ENCODE measurements at regions not wholly inside any gene's neighbourhood (a gene's known extent, or its start where the extent isn't known, plus 50 kb on each side); places are given as distances from the start of the nearest gene placed in this dataset.

DNA sequence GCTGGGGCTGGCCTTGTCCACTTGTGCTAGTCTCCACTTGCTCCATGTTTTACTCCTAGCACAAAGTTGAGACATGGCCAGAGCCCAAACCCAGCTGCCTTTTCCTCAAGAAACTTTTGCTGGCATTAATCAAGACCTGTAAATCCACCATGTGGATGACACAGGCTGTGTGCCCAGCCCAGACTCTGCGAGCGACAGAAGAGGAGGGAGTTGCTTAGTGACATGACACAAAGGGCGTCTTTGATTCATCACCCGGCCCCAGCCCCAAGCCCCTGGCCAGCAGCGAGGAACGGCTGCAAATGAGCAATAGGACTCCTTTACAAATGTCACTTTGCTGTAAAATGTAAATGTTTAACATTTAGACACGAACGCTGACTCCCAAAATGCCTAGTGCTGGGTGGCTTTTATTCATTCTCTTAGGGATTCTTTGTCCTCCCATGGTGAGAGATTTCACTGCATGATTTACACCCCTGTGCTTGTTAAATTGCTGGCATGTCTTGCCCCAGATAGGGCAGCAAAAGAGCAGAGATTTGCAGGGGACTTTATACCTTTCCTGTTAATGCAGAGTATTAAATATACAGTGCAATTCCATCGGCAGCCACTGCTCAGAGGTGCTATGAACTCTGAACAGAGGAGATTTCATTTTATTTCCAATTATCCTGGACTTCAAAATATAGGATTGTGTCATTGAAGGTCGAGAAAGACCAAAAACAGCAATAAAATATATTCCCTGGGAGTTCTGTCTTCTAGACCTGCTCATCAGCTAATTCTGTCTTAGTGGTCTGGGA, 263.6 kb upstream of the NCAM1 start:
- H2BK5ac ChIP-seq (ENCODE audit: low read depth, low read length, poor library complexity, severe bottlenecking): no peak overlapping the region
- POLR2A ChIA-PET (ENCODE audit: unreplicated experiment): no interaction called here
- intact Hi-C loops (cut with micrococcal nuclease): no loop called here
- no peak overlapping the region for H2AK9ac ChIP-seq (replicated peaks; ENCODE audit: low read depth, low read length, poor library complexity)
- H4K20me1 ChIP-seq (ENCODE audit: insufficient read depth, low read length): no peaks in the 10 kb centered on the region
- WGBS, 2 experiments (ENCODE audit: extremely low coverage in 2 of 2, insufficient read length in 1 of 2): no CpG with 5 or more reads among the region's 10 CpGs
- no peak overlapping the region for H3K4me2 ChIP-seq (ENCODE audit: low read depth, low read length)
- H3K4ac ChIP-seq (ENCODE audit: low read depth, low read length): no peak overlapping the region
- no peaks in the 10 kb centered on the region for H3K9me1 ChIP-seq (ENCODE audit: insufficient read depth, low read length)
- no peak for TF ChIP-seq POLR2A (IDR thresholded peaks at IDR 0.05; ENCODE audit: low read depth, low read length)
- TF ChIP-seq NFE2L2 (IDR thresholded peaks at IDR 0.05; ENCODE audit: low read depth, low read length): no peak
- TF ChIP-seq RAD21 (IDR thresholded peaks at IDR 0.05; ENCODE audit: low read length): no peak
- TF ChIP-seq CTCF (conservative IDR thresholded peaks at IDR 0.05; ENCODE audit: low read depth, low read length): no peak
- no peak for TF ChIP-seq MXI1 (IDR thresholded peaks at IDR 0.05; ENCODE audit: borderline replicate concordance, low read depth, low read length)
- TF ChIP-seq CEBPB (IDR thresholded peaks at IDR 0.05; ENCODE audit: low read depth, low read length): no peak
- no peak for TF ChIP-seq RFX5 (IDR thresholded peaks at IDR 0.05; ENCODE audit: low read depth, low read length)
- TF ChIP-seq USF2 (IDR thresholded peaks at IDR 0.05; ENCODE audit: low read depth, low read length): no peak
- TF ChIP-seq CHD1 (IDR thresholded peaks at IDR 0.05; ENCODE audit: low read depth, low read length): no peak
- no peak for TF ChIP-seq MAFK (IDR thresholded peaks at IDR 0.05; ENCODE audit: low read depth, low read length)
- TF ChIP-seq FOS (IDR thresholded peaks at IDR 0.05; ENCODE audit: low read depth, low read length): no peak
- no peak for TF ChIP-seq MAZ (IDR thresholded peaks at IDR 0.05; ENCODE audit: borderline replicate concordance, low read depth, low read length)
- TF ChIP-seq RCOR1 (IDR thresholded peaks at IDR 0.05; ENCODE audit: insufficient replicate concordance, low read length): no peak
- no peak for TF ChIP-seq BHLHE40 (IDR thresholded peaks at IDR 0.05; ENCODE audit: low read depth, low read length)
- TF ChIP-seq SMC3 (IDR thresholded peaks at IDR 0.05; ENCODE audit: low read depth, low read length): no peak
- TF ChIP-seq, protein P1, sequence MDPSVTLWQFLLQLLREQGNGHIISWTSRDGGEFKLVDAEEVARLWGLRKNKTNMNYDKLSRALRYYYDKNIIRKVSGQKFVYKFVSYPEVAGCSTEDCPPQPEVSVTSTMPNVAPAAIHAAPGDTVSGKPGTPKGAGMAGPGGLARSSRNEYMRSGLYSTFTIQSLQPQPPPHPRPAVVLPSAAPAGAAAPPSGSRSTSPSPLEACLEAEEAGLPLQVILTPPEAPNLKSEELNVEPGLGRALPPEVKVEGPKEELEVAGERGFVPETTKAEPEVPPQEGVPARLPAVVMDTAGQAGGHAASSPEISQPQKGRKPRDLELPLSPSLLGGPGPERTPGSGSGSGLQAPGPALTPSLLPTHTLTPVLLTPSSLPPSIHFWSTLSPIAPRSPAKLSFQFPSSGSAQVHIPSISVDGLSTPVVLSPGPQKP (IDR thresholded peaks at IDR 0.05; ENCODE audit: borderline replicate concordance, low read depth, low read length): no peak
- no peak overlapping the region for H3K23ac ChIP-seq (ENCODE audit: low read depth, low read length)
- no peak overlapping the region for H3K56ac ChIP-seq (ENCODE audit: extremely low read depth, insufficient read depth, low read length)
- dilution Hi-C loops (cut with HindIII; ENCODE audit: low sequenced_read_pairs, unreplicated experiment): no loop called here
- H2AFZ ChIP-seq (replicated peaks; ENCODE audit: low read length, poor library complexity): no peak overlapping the region
- H4K91ac ChIP-seq (ENCODE audit: insufficient read depth, low read depth, low read length): no peak overlapping the region
- CTCF ChIA-PET: no interaction called here
- H3K27me3 ChIP-seq (ENCODE audit: control insufficient read depth, insufficient read depth, low read length): no peaks in the 10 kb centered on the region
- no peak overlapping the region for H3K4me3 ChIP-seq (ENCODE audit: insufficient read depth, low read depth, low read length)
- no peaks in the 10 kb centered on the region for H3K36me3 ChIP-seq (ENCODE audit: control insufficient read depth, insufficient read depth, low read length)
- H3K9me3 ChIP-seq (ENCODE audit: control insufficient read depth, insufficient read depth, low read length): no peaks in the 10 kb centered on the region
- no peak overlapping the region for H3K14ac ChIP-seq (replicated peaks; ENCODE audit: low read depth, low read length)
- H2BK15ac ChIP-seq (ENCODE audit: low read depth, low read length): no peak overlapping the region
- H3K79me1 ChIP-seq (ENCODE audit: low read depth in 1 of 2, low read length in 2 of 2): no peaks in the 10 kb centered on the region
- H3K9ac ChIP-seq (ENCODE audit: low read depth, low read length): no peak overlapping the region
- DNase-seq (no peak), ATAC-seq (ENCODE audit: low read depth) (no peak)
- H3K27ac ChIP-seq (ENCODE audit: insufficient read depth, low read length): no peak overlapping the region
- no peak overlapping the region for H2AK5ac ChIP-seq (ENCODE audit: low read depth, low read length)
- H2BK20ac ChIP-seq (ENCODE audit: low read depth, low read length): no peak overlapping the region
- no TSS peak for BruUV-seq (replicated peaks)
- H3K18ac ChIP-seq (ENCODE audit: low read depth, low read length): no peak overlapping the region
- no peak overlapping the region for H2BK120ac ChIP-seq (ENCODE audit: low read depth, low read length)
- no peak overlapping the region for H4K8ac ChIP-seq (ENCODE audit: low read depth in 2 of 2, low read length in 2 of 2)
- H3K4me1 ChIP-seq (ENCODE audit: control insufficient read depth, insufficient read depth, low read length): no peaks in the 10 kb centered on the region
- in situ Hi-C loops (cut with MboI; ENCODE audit: low sequenced_read_pairs): no loop called here
- no peak overlapping the region for H4K5ac ChIP-seq (ENCODE audit: low read depth, low read length)
